NCI-H2081 (cell line): ENCODE measurements at regions not wholly inside any gene's neighbourhood (a gene's known extent, or its start where the extent isn't known, plus 50 kb on each side); places are given as distances from the start of the nearest gene placed in this dataset.
A peak's percentile ranks its signal among the peaks of the same experiment; 100 is the strongest.
"Not testable (repeated sequence)": the region's sequence is repeated elsewhere in the genome, so short reads cannot be mapped to it uniquely, and the experiment has no call there.

ENCODE experiments used
- DNase-seq, 2 experiments: peaks; one replicate each; lab custom pipeline; 2025; lab: John Stamatoyannopoulos, UW

DNA sequence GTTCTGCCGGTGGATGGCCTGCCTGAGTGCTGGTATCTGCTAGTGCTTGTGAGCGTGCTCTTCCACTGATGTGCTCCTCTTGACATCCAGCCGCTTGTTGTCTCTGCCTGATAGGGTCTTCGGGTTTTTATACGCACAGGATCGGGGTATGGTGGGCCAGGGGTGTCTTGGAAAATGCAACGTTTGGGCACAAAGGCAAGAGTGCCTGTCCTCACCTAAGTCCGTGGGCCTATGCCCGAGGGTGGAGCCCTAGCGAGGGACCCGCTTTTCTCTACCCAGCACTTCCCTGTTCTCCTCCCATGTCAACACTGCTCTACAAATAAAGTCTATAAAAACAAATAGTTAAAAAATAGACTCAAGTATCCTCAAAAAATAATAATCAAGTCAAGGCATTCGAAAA lies 1007.8 kb downstream of the PLA2G4A start:
- no peak for DNase-seq

DNA sequence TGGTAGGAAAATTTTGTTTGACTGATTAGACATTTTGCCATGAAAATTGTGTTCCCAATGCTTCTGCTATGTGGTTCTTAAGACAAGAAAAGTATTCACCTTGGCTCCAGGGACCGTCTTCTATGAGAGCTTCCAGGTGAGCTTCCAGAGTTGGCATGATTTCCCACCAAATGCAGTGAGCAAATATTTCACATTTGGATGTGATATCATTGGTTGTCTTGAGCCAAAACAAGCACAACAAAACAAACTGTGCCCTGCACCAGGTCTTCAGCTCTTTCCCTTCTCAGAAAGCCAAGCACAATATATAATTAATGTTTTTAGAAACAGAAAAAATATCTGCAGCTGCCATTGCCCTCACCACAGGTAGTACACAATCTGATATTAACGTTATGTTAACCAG lies 1009.0 kb downstream of the PLA2G4A start:
- peak; percentile 75 to 92 for DNase-seq

GRCh38 chr1:187838335-187839293 lies 1009.9 kb downstream of the PLA2G4A start:
- DNase-seq: no peak

DNA sequence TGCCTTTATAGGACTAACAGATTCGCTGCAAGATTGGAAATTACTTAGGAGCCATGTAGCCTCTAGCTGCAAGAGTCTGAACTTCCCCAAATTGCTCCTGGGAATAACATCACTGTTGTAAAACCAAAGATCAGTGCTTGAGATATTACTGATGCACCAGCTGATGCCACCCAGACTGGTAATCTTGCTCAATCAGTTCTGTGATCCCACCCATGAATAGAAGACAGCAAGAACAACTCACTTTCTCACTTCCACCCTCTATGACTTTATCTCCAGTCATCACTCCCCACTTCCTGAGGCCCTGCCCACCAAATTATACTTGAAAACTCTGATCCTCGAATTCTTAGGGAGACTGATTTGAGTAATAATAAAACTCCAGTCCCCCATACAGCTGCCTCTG lies 1011.1 kb downstream of the PLA2G4A start:
- no peak for DNase-seq

GRCh38 chr1:187840557-187840956 lies 1011.8 kb downstream of the PLA2G4A start:
- DNase-seq: no peak

GRCh38 chr1:187842406-187843165 lies 1013.8 kb downstream of the PLA2G4A start:
- peak in 1 of 2 experiments; percentile 39 for DNase-seq

- DNase-seq: no peak
Observed at GRCh38 chr1:187844313-187844712, 1015.6 kb downstream of the PLA2G4A start.

DNA sequence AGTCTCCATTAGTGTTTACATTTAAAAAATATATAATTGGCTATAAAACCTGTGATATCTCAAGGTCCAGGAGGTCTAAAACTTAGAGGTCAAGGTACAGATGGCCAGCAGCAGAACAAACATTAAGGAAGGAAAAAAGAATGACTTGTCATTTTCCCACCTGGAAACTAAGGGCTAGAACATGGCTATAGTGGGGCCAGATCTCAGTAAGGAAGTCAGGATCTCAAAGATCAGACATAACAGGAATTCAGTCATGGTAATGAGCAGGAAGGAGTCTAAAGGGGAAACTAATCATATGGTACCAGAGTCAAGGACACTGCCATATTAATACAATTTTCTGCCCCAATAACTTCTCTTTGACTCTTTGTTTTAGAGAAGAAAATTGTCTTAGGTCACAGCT lies 1018.8 kb downstream of the PLA2G4A start:
- no peak for DNase-seq

- DNase-seq: no peak
Observed at GRCh38 chr1:187848321-187848720, 1019.6 kb downstream of the PLA2G4A start.

DNA sequence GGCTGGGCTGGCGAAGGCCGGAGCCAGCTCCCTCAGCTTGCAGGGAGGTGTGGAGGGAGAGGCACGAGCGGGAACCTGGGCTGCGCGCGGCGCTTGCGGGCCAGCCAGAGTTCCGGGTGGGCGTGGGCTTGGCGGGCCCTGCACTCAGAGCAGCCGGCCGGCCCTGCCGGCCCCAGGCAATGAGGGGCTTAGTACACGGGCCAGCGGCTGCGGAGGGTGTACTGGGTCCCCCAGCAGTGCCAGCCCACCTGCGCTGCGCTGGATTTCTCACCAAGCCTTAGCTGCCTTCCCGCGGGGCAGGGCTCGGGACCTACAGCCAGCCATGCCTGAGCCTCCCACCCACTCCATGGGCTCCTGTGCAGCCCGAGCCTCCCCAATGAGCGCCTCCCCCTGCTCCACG lies 1021.4 kb downstream of the PLA2G4A start:
- DNase-seq: not testable (repeated sequence)

DNA sequence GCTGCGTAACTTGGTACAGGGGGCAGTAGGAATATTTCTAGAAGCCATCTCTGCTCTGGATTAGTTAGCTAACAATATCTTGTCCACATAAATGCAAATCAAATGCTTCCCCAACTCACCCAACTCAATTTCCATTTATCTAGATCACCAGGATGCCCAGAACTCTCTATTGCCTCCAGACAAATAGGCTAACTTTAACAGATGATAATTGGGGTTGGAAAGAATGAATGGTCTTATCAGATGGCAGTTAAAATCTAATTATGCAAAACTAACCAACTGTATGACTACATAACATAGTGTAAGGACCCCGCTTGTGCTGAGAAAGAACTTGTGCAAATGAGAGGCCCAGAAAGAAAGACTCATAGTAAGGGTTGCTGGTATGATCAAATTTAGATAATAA lies 1024.8 kb downstream of the PLA2G4A start:
- DNase-seq: no peak

GRCh38 chr1:187854457-187854856 lies 1025.7 kb downstream of the PLA2G4A start:
- DNase-seq: no peak

DNA sequence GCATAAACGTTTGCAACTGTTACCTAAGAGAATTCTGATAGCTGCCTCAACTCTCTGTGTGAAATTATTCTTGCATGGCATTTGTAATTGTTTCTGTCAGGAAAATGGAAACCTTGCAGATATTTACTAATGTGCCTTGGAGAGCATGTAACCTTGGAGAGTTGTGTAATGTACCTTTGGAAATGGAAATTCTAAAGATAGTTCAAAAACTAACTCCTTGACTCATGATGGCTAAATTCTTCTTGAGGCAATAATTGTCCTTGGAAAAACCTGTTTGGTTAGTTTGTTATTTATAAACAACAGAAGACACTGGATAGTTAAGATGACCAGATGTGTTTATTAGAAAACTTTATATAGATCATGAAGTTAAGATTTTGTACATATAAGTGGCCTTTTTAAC lies 1033.8 kb downstream of the PLA2G4A start:
- DNase-seq: no peak

GRCh38 chr1:187870552-187870951 lies 1041.8 kb downstream of the PLA2G4A start:
- no peak for DNase-seq

- no peak for DNase-seq
Observed at GRCh38 chr1:187871177-187871845, 1042.6 kb downstream of the PLA2G4A start.

GRCh38 chr1:187872550-187872949 lies 1043.8 kb downstream of the PLA2G4A start:
- no peak for DNase-seq

- no peak for DNase-seq
Observed at GRCh38 chr1:187873126-187873525, 1044.4 kb downstream of the PLA2G4A start.

- DNase-seq: peak in 1 of 2 experiments; percentile 76
Observed at GRCh38 chr1:187876775-187877174, 1048.0 kb downstream of the PLA2G4A start.

DNA sequence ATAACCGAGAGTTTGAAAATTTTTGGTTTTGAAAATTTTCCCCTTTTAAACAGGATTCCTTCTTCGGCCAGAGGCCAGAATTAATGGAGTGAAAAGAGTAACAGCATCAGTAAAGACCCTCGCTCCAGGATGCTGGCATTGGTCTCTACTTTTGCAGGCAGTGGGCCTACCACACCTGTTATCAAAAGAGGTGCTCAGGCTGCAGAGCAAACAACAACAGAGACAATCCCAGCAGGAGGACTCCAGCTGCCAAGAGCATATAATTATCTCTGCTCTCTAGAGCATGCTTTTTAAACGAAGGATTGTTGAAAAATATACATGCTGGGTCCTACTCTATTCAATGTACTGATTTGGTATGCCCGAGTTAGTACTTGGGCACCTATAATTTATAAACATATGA lies 1048.5 kb downstream of the PLA2G4A start:
- DNase-seq: peak; percentile 94 to 99

DNA sequence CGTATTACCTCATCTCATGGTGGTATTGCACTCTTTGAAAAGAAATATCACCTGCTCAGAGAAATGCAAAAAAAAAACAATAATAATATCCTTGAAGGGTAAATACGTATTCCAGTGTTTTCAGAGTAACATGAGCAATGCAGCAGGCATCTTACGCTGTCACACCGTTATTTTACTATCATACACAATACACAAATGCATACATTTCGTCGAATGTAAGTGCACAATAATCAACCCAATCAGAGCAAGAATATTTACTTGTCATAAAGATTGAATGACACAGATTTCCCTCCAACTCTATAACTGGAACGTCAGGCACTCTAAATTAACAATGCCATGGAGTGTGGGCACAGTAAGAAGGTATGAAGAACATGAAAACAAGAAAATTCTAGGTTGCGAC lies 1050.1 kb downstream of the PLA2G4A start:
- DNase-seq: peak in 1 of 2 experiments; percentile 45

GRCh38 chr1:187883356-187883755 lies 1054.6 kb downstream of the PLA2G4A start:
- DNase-seq: no peak

DNA sequence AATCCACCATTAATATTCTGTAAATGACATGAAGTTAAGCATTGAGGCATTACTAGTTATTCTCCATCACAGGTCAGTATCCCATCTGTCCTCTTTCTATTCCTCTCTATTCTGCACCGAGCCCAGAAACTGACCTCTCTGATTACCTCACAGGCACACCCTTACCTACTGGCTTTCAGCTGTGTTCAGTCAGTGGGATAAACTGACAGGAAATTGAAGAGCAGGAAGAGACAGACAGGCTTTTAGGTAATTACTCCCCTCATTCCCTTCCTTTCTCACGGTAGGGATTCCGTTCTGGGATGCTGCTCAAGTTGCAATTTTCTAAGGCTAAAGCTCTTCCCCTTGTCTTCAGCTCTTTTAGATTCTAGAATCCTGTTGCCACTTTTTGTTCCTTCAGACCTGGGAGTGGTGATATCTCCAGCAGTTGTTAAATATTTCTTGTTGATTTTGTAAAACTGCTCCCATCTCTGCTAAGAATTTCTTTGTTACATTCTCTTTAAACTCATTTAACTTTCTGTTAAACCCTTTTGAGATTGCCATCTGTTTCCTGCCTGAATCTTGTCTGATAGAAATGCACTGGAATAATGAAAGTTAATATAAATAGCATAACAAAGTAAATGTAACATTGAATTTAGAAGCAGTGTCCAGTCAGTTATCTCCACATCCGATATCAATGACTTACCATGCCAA lies 1063.4 kb downstream of the PLA2G4A start:
- DNase-seq: peak in 1 of 2 experiments; percentile 50
